Endometrium (tissue), 2 donors: ENCODE measurements at regions not wholly inside any gene's neighbourhood (a gene's known extent, or its start where the extent isn't known, plus 50 kb on each side); places are given as distances from the start of the nearest gene placed in this dataset.

Experiments
- FAIRE-seq: peaks from 2 replicates; lab custom pipeline; 2012; peaks lifted over from hg19 to GRCh38; lab: Jason Lieb, UNC
- donor health status: control.
- donor health status: control.

- no peak for FAIRE-seq
Measured at GRCh38 chr5:56346741-56347535, 113.8 kb upstream of the ANKRD55 start.

- FAIRE-seq = no peak
Measured at GRCh38 chr5:56346044-56346710, 113.0 kb upstream of the ANKRD55 start.

- FAIRE-seq = no peak
Measured at GRCh38 chr5:56345352-56345751, 112.2 kb upstream of the ANKRD55 start.

GRCh38 chr5:56344594-56344993, 111.5 kb upstream of the ANKRD55 start:
- FAIRE-seq = no peak

GRCh38 chr5:56343988-56344387, 110.9 kb upstream of the ANKRD55 start:
- FAIRE-seq = no peak

- no peak for FAIRE-seq
Measured at GRCh38 chr5:56342616-56343015, 109.5 kb upstream of the ANKRD55 start.

GRCh38 chr5:56340196-56340980, 107.3 kb upstream of the ANKRD55 start:
- FAIRE-seq = no peak

GRCh38 chr5:56339732-56340131, 106.6 kb upstream of the ANKRD55 start:
- no peak for FAIRE-seq

- FAIRE-seq = no peak
Measured at GRCh38 chr5:56337715-56338319, 104.7 kb upstream of the ANKRD55 start.

GRCh38 chr5:56335212-56335611, 102.1 kb upstream of the ANKRD55 start:
- FAIRE-seq = no peak

- FAIRE-seq = no peak
Measured at GRCh38 chr5:56330806-56331205, 97.7 kb upstream of the ANKRD55 start.

GRCh38 chr5:56330167-56330566, 97.0 kb upstream of the ANKRD55 start:
- no peak for FAIRE-seq

- no peak for FAIRE-seq
Measured at GRCh38 chr5:56329652-56330051, 96.5 kb upstream of the ANKRD55 start.

- FAIRE-seq = no peak
Measured at GRCh38 chr5:56328753-56329560, 95.8 kb upstream of the ANKRD55 start.

- FAIRE-seq = no peak
Measured at GRCh38 chr5:56327809-56328208, 94.7 kb upstream of the ANKRD55 start.

GRCh38 chr5:56326770-56327169, 93.6 kb upstream of the ANKRD55 start:
- no peak for FAIRE-seq

- FAIRE-seq = no peak
Measured at GRCh38 chr5:56326116-56326515, 93.0 kb upstream of the ANKRD55 start.

- FAIRE-seq = no peak
Measured at GRCh38 chr5:56325039-56325438, 91.9 kb upstream of the ANKRD55 start.

- FAIRE-seq = no peak
Measured at GRCh38 chr5:56323505-56323904, 90.4 kb upstream of the ANKRD55 start.

- FAIRE-seq = no peak
Measured at GRCh38 chr5:56322592-56322991, 89.5 kb upstream of the ANKRD55 start.

- no peak for FAIRE-seq
Measured at GRCh38 chr5:56321236-56321881, 88.2 kb upstream of the ANKRD55 start.
